Loucy (cell line): ENCODE measurements at regions not wholly inside any gene's neighbourhood (a gene's known extent, or its start where the extent isn't known, plus 50 kb on each side); places are given as distances from the start of the nearest gene placed in this dataset.

Experiments used
- H2AFZ ChIP-seq: fragments of 200-600 bp; sonication (generic); 2 replicates; pipeline ENCODE4 v1.6.0; 2016; ENCODE audit warnings: antibody characterized with exemption, mild to moderate bottlenecking, low read length, moderate library complexity
- H3F3A ChIP-seq: fragments of 200-600 bp; 2 replicates; pipeline ENCODE4 v1.6.0; 2016; ENCODE audit warnings: antibody characterized with exemption, low read depth, mild to moderate bottlenecking
- H3K27me3 ChIP-seq: fragments of 200-600 bp; sonication (generic); 2 replicates; pipeline ENCODE4 v1.6.1; 2014; ENCODE audit warnings: low read length, mild to moderate bottlenecking; ENCODE audit not compliant: insufficient read depth, poor library complexity, severe bottlenecking
- H3K36me3 ChIP-seq: fragments of 200-600 bp; sonication (generic); 2 replicates; pipeline ENCODE4 v1.6.1; 2016; ENCODE audit warnings: low read length; ENCODE audit not compliant: insufficient read depth
- H3K4me1 ChIP-seq: fragments of 200-600 bp; sonication (generic); 2 replicates; pipeline ENCODE4 v1.5.1; 2014; ENCODE audit warnings: low read length, mild to moderate bottlenecking; ENCODE audit not compliant: insufficient read depth, poor library complexity, severe bottlenecking
- H3K4me2 ChIP-seq: fragments of 200-600 bp; sonication (generic); 2 replicates; pipeline ENCODE4 v1.6.0; 2014; ENCODE audit warnings: antibody characterized with exemption, low read length, low read depth, mild to moderate bottlenecking; ENCODE audit not compliant: poor library complexity, severe bottlenecking
- H3K4me3 ChIP-seq: fragments of 200-600 bp; sonication (generic); 2 replicates; pipeline ENCODE4 v1.5.1; 2014; ENCODE audit warnings: low read length, mild to moderate bottlenecking, mixed read lengths; ENCODE audit not compliant: poor library complexity, severe bottlenecking
- H3K79me2 ChIP-seq: fragments of 200-600 bp; sonication (generic); 2 replicates; pipeline ENCODE4 v1.6.1; 2014; ENCODE audit warnings: low read length; ENCODE audit not compliant: insufficient read depth
- H3K9ac ChIP-seq: fragments of 200-600 bp; sonication (generic); 2 replicates; pipeline ENCODE4 v1.6.0; 2014; ENCODE audit warnings: mild to moderate bottlenecking, low read depth, low read length, moderate library complexity; ENCODE audit not compliant: poor library complexity, severe bottlenecking
- H3K9me2 ChIP-seq: fragments of 200-600 bp; sonication (generic); replicated peaks from 2 replicates; pipeline ENCODE4 v1.6.1; 2016; ENCODE audit warnings: low read depth, low read length, mixed read lengths
- H3K9me3 ChIP-seq: fragments of 200-600 bp; sonication (generic); 2 replicates; pipeline ENCODE4 v1.6.1; 2014; ENCODE audit warnings: mild to moderate bottlenecking, antibody characterized with exemption, low read length, low read depth; ENCODE audit not compliant: insufficient read depth
- H4K20me1 ChIP-seq: fragments of 200-600 bp; sonication (generic); 2 replicates; pipeline ENCODE4 v1.6.0; 2014; ENCODE audit warnings: antibody characterized with exemption, low read length, mild to moderate bottlenecking; ENCODE audit not compliant: insufficient read depth, poor library complexity, severe bottlenecking
- EZH2phosphoT487 ChIP-seq: fragments of 200-600 bp; IDR thresholded peaks from 2 replicates; pipeline ENCODE4 v1.6.1; 2018; ENCODE audit warnings: antibody characterized with exemption, mild to moderate bottlenecking, moderate library complexity, borderline replicate concordance
- TF ChIP-seq, protein P1 (sequence below): fragments of 200-600 bp; sonication (generic); conservative IDR thresholded peaks from 2 replicates; pipeline ENCODE4 v1.5.1; 2014; ENCODE audit warnings: mild to moderate bottlenecking, antibody characterized with exemption, low read length

- Histone ChIP-seq H3K9me3 (no peaks in the 10 kb centered on the region; the same call in 1 of the 2 replicates), H3K9me2 (no peaks in the 10 kb centered on the region), H3K79me2 (no peaks in the 10 kb centered on the region), H3K4me3 (no peak overlapping the region), H3F3A (no peaks in the 10 kb centered on the region), H3K9ac (no peak overlapping the region), H3K4me1 (no peaks in the 10 kb centered on the region), H2AFZ (no peak overlapping the region), H3K4me2 (no peak overlapping the region), H4K20me1 (no peaks in the 10 kb centered on the region), H3K27me3 (no peaks in the 10 kb centered on the region), H3K36me3 (no peaks in the 10 kb centered on the region)
- TF ChIP-seq EZH2phosphoT487: no peak
- TF ChIP-seq, protein P1, sequence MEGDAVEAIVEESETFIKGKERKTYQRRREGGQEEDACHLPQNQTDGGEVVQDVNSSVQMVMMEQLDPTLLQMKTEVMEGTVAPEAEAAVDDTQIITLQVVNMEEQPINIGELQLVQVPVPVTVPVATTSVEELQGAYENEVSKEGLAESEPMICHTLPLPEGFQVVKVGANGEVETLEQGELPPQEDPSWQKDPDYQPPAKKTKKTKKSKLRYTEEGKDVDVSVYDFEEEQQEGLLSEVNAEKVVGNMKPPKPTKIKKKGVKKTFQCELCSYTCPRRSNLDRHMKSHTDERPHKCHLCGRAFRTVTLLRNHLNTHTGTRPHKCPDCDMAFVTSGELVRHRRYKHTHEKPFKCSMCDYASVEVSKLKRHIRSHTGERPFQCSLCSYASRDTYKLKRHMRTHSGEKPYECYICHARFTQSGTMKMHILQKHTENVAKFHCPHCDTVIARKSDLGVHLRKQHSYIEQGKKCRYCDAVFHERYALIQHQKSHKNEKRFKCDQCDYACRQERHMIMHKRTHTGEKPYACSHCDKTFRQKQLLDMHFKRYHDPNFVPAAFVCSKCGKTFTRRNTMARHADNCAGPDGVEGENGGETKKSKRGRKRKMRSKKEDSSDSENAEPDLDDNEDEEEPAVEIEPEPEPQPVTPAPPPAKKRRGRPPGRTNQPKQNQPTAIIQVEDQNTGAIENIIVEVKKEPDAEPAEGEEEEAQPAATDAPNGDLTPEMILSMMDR: no peak
Measured at GRCh38 chr12:126355346-126355745, 1290.1 kb downstream of the AACS start.

DNA sequence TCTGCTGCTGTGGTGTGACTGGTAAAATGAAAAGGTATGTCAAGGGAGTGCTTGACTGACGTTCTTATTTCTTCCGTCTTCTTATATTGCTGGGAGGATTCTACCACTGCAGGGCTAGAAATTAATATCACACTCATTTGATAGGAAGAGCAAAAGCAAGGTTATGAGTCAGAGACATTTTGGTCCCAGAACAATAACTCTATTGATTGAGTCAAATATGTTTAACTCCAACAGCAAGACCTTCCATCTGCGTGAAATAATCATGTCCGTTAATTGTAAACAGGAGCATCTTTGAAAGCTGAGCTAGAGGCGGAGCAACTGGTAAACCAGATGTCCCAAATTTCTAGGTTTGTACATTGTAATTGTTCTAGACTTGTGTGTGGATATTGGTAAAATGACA, 1293.6 kb downstream of the AACS start:
- H3F3A ChIP-seq: no peaks in the 10 kb centered on the region
- no peak for TF ChIP-seq EZH2phosphoT487
- TF ChIP-seq, protein P1: no peak
- H3K36me3 ChIP-seq: no peaks in the 10 kb centered on the region
- H3K9me3 ChIP-seq: no peaks in the 10 kb centered on the region
- no peaks in the 10 kb centered on the region for H3K9me2 ChIP-seq
- no peak overlapping the region for H3K4me2 ChIP-seq
- H4K20me1 ChIP-seq: no peaks in the 10 kb centered on the region
- no peaks in the 10 kb centered on the region for H3K27me3 ChIP-seq
- H3K79me2 ChIP-seq: no peaks in the 10 kb centered on the region
- H2AFZ ChIP-seq: no peak overlapping the region
- H3K4me1 ChIP-seq: no peaks in the 10 kb centered on the region
- H3K4me3 ChIP-seq: no peak overlapping the region
- H3K9ac ChIP-seq: no peak overlapping the region

DNA sequence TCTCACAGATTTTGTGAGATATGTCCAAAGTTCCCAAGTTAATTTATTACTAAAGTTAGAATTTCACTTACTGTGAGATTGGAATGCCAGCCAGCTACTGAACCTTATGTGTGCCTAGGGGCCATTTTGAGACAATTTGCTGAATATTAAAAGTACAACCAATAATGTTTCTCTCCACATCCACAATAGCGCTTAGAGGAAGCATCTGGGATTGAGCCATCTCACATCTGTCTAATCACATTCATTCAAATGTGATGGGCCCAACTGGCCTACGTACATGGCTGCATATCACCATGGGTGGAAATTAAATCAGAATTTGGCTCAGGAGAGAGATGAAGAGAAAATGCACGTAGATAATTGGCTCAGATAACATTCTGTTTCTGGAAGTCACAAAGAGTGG, 1294.0 kb downstream of the AACS start:
- no peak for TF ChIP-seq EZH2phosphoT487
- TF ChIP-seq, protein P1: no peak
- no peak overlapping the region for H3K9ac ChIP-seq
- H3K4me2 ChIP-seq: no peak overlapping the region
- no peaks in the 10 kb centered on the region for H3K9me3 ChIP-seq
- H3K4me1 ChIP-seq: no peaks in the 10 kb centered on the region
- no peaks in the 10 kb centered on the region for H3K9me2 ChIP-seq
- no peaks in the 10 kb centered on the region for H3F3A ChIP-seq
- H3K36me3 ChIP-seq: no peaks in the 10 kb centered on the region
- H3K27me3 ChIP-seq: no peaks in the 10 kb centered on the region
- no peaks in the 10 kb centered on the region for H3K79me2 ChIP-seq
- H2AFZ ChIP-seq: no peak overlapping the region
- no peak overlapping the region for H3K4me3 ChIP-seq
- no peaks in the 10 kb centered on the region for H4K20me1 ChIP-seq
